ENCODE measurements at regions not wholly inside any gene's neighbourhood (a gene's known extent, or its start where the extent isn't known, plus 50 kb on each side); places are given as distances from the start of the nearest gene placed in this dataset.

DNA sequence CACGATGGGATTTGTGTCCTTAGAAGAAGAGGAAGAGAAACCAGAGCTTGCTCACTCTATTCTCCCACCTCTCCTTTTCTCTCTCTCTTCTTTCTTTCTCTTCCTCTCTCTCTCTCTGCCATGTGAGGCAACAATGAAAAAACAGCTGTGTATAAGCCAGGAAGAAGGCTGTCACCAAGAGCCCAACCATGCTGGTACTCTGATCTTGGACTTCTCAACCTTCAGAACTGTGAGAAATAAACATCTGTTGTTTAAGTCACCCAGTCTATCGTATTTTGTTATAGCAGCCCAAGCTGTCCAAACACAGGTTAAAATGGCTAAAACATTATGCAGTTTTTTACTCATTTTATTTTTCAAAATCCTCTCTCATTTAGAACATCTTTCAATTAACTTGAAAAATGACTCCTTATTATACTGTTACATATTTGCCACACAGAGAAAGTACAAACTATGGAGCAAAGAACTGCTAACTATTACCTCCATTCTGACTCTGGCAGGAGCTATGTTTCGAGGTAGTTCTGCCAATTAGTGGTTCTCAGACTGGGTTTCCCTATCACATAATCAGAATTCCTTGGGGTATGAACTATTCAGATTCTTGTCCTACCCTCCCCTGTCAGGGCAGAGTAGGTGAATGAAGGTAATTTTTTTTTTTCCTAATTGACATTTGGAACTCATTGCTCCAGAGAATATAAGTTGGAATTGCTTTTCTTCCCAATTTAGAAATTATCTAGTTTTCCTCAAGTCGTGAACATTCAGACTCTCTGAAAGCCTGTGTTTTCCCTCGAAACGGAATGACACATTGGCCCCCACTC, 434.6 kb downstream of the ENC1 start:
- H3K4me1 ChIP-seq: no peaks in the 10 kb centered on the region
- no peaks in the 10 kb centered on the region for H3K4me1 Mint-ChIP-seq (ENCODE audit: low read depth, unreplicated experiment)
- CTCF ChIA-PET: no interaction called here
- no peaks in the 10 kb centered on the region for H3K9me3 Mint-ChIP-seq (ENCODE audit: unreplicated experiment)
- H3K9me3 ChIP-seq: 0 out of 2 replicates have a peak, but pooled peaks cover 5% of the 10 kb centered on the region
- H3K27me3 Mint-ChIP-seq (ENCODE audit: insufficient read depth, unreplicated experiment): no peaks in the 10 kb centered on the region
- no TSS peak for BruUV-seq (replicated peaks)
- H3K4me3 Mint-ChIP-seq (ENCODE audit: unreplicated experiment): no peak overlapping the region
- no peak overlapping the region for H3K4me3 ChIP-seq (ENCODE audit: low read depth, low read length)
- H3K36me3 Mint-ChIP-seq (ENCODE audit: insufficient read depth, unreplicated experiment): no peaks in the 10 kb centered on the region
- POLR2A ChIA-PET: no interaction called here
- intact Hi-C loops (cut with micrococcal nuclease; ENCODE audit: unreplicated experiment): no loop called here
- H3K36me3 ChIP-seq (ENCODE audit: control insufficient read depth, insufficient read depth, low read length): no peaks in the 10 kb centered on the region
- no peak for DNase-seq
- no peak overlapping the region for H3K27ac Mint-ChIP-seq (ENCODE audit: unreplicated experiment)
- TF ChIP-seq, protein P1, sequence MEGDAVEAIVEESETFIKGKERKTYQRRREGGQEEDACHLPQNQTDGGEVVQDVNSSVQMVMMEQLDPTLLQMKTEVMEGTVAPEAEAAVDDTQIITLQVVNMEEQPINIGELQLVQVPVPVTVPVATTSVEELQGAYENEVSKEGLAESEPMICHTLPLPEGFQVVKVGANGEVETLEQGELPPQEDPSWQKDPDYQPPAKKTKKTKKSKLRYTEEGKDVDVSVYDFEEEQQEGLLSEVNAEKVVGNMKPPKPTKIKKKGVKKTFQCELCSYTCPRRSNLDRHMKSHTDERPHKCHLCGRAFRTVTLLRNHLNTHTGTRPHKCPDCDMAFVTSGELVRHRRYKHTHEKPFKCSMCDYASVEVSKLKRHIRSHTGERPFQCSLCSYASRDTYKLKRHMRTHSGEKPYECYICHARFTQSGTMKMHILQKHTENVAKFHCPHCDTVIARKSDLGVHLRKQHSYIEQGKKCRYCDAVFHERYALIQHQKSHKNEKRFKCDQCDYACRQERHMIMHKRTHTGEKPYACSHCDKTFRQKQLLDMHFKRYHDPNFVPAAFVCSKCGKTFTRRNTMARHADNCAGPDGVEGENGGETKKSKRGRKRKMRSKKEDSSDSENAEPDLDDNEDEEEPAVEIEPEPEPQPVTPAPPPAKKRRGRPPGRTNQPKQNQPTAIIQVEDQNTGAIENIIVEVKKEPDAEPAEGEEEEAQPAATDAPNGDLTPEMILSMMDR (IDR thresholded peaks at IDR 0.05; ENCODE audit: insufficient read depth in 1 of 2, low read depth in 1 of 2, low read length in 1 of 2, severe bottlenecking in 1 of 2, unreplicated experiment in 1 of 2): no peak
- H3K27me3 ChIP-seq (replicated peaks; ENCODE audit: control insufficient read depth, insufficient read depth, low read length): no peaks in the 10 kb centered on the region

DNA sequence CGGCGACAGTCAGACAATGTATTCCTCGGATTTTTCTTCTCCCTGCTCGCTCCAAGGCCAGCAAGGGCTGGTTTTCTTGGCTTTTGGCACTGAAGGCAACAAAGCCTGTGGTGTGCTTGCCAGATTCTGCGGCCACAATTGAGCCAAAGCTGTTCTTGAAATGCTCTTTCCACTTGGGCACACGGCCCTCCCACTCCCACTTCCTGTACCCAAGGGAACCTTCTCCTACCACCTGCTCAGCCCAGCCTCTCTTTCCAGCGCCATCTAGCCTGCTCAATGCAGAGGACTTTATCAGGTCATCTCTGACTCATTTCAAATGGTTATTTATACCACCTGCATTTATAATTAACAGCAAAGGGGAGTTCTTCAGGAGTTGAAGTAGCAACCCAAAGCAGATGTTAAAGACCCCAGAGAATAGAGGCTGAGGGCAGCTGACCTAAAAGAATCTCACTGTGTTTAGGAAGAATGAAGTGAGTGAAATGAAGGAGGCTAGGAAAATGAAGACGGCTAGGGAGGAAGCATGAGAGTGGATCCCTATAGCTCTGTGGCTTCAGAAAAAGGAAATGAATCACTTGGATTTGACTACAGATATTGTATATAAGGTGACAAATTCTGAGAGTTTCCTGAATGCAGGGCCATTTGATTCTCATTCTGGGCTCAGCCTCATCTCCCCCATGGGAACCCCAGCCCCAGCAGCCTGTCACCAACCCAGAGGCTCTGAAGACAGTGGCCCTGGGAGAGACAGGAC, 439.0 kb downstream of the ENC1 start:
- H3K4me3 Mint-ChIP-seq (ENCODE audit: unreplicated experiment): no peak overlapping the region
- no peak for DNase-seq
- POLR2A ChIA-PET: no interaction called here
- no peak overlapping the region for H3K4me3 ChIP-seq (ENCODE audit: low read depth, low read length)
- intact Hi-C loops (cut with micrococcal nuclease; ENCODE audit: unreplicated experiment): no loop called here
- no peaks in the 10 kb centered on the region for H3K27me3 Mint-ChIP-seq (ENCODE audit: insufficient read depth, unreplicated experiment)
- H3K9me3 Mint-ChIP-seq (ENCODE audit: unreplicated experiment): no peaks in the 10 kb centered on the region
- H3K27ac Mint-ChIP-seq (ENCODE audit: unreplicated experiment): no peak overlapping the region
- H3K27me3 ChIP-seq (replicated peaks; ENCODE audit: control insufficient read depth, insufficient read depth, low read length): no peaks in the 10 kb centered on the region
- H3K36me3 ChIP-seq (ENCODE audit: control insufficient read depth, insufficient read depth, low read length): no peaks in the 10 kb centered on the region
- CTCF ChIA-PET: no interaction called here
- TF ChIP-seq, protein P1 (IDR thresholded peaks at IDR 0.05; ENCODE audit: insufficient read depth in 1 of 2, low read depth in 1 of 2, low read length in 1 of 2, severe bottlenecking in 1 of 2, unreplicated experiment in 1 of 2): no peak
- H3K4me1 Mint-ChIP-seq (ENCODE audit: low read depth, unreplicated experiment): no peaks in the 10 kb centered on the region
- no TSS peak for BruUV-seq (replicated peaks)
- H3K9me3 ChIP-seq: no peaks in the 10 kb centered on the region
- no peaks in the 10 kb centered on the region for H3K36me3 Mint-ChIP-seq (ENCODE audit: insufficient read depth, unreplicated experiment)
- peaks cover 4% of the 10 kb centered on the region; the same call in 1 of the 2 replicates for H3K4me1 ChIP-seq

DNA sequence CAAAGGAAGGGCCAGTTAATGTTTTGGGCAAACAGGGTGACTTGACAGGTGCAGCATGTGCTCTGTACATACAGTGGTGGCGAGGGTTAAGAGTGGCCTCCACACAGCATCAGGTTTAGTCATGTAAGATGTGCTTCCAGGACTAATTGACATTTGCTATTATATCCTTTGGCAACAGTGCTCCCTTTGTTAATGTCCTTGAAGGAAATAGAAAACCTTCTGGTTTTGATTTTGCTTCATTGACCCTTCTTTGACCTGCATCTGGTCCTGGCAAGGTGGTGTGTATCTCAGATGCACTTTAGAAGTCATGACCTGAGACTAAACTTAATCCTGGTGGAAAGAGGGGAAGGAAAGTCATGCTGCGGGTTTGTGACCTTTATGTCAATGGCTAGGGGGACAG, 440.0 kb downstream of the ENC1 start:
- Histone ChIP-seq H3K4me1 (peaks cover 4% of the 10 kb centered on the region; the same call in 1 of the 2 replicates), H3K36me3 (ENCODE audit: control insufficient read depth, insufficient read depth, low read length) (no peaks in the 10 kb centered on the region), H3K4me3 (ENCODE audit: low read depth, low read length) (no peak overlapping the region), H3K9me3 (no peaks in the 10 kb centered on the region), H3K27me3 (replicated peaks; ENCODE audit: control insufficient read depth, insufficient read depth, low read length) (no peaks in the 10 kb centered on the region)
- POLR2A ChIA-PET: no interaction called here
- TF ChIP-seq, protein P1 (IDR thresholded peaks at IDR 0.05; ENCODE audit: insufficient read depth in 1 of 2, low read depth in 1 of 2, low read length in 1 of 2, severe bottlenecking in 1 of 2, unreplicated experiment in 1 of 2): no peak
- no peaks in the 10 kb centered on the region for H3K36me3 Mint-ChIP-seq (ENCODE audit: insufficient read depth, unreplicated experiment)
- no TSS peak for BruUV-seq (replicated peaks)
- H3K27ac Mint-ChIP-seq (ENCODE audit: unreplicated experiment): no peak overlapping the region
- H3K4me3 Mint-ChIP-seq (ENCODE audit: unreplicated experiment): no peak overlapping the region
- H3K27me3 Mint-ChIP-seq (ENCODE audit: insufficient read depth, unreplicated experiment): no peaks in the 10 kb centered on the region
- DNase-seq: no peak
- CTCF ChIA-PET: no interaction called here
- H3K9me3 Mint-ChIP-seq (ENCODE audit: unreplicated experiment): no peaks in the 10 kb centered on the region
- intact Hi-C loops (cut with micrococcal nuclease; ENCODE audit: unreplicated experiment): no loop called here
- H3K4me1 Mint-ChIP-seq (ENCODE audit: low read depth, unreplicated experiment): no peaks in the 10 kb centered on the region
